ENCODE measurements at regions not wholly inside any gene's neighbourhood (a gene's known extent, or its start where the extent isn't known, plus 50 kb on each side); places are given as distances from the start of the nearest gene placed in this dataset.

DNA sequence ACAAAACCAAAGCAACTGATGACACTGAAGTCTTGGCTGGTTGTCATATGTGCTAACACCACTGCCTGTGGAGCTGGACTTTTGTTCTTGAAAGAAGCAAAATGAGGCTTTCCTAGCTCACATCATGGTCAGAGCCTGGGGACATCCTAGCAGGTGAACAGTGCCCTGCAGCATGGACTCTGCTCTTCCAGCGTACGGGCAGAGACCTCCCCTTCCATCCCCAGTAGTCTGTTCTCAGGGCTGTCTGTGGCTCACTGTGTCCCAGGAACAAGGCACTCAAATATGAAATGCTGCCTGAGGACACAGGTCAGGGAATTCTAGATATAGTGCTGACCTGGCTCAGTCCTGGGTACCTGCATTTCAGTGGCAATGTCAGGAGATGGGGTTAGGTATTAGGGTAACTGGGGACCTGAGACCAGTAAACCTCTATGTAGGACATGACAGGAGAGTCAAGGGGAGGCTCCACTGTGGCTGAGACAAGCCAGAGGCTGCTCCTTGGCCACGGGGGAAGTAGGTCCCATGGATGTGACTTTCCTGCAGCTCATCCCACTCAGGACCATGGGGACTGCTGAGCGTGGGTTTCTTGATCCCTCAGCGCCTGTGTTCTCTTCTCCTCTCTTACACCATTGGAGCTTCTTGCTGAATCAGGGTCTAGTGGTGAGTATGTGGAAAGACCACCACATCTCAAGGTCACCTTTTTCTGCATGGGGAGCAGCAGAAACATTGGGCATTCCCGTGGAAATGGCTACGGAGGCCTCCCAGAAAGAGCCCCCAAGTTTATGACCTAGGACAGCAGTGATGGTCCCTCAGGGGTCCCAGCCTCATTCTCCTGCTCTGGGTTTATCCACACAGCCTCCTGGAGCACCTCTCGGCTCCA is 80.1 kb downstream of the ZNF280B start:
- TF ChIP-seq POLR2A (IDR thresholded peaks at IDR 0.05; ENCODE audit: low read length) = no peak
- no peak for TF ChIP-seq GATA1 (IDR thresholded peaks at IDR 0.05; ENCODE audit: low read depth, low read length)
